Stomach (tissue), 8 donors: ENCODE measurements at regions not wholly inside any gene's neighbourhood (a gene's known extent, or its start where the extent isn't known, plus 50 kb on each side); places are given as distances from the start of the nearest gene placed in this dataset.

Source experiments
- DNase-seq, 2 donors: peaks; one replicate each; pipeline versions ENCODE4 v3.0.0 to v3.0.0-alpha.2; 2013 to 2019
- H3K27ac ChIP-seq, 5 donors: fragments of 200-600 bp in 4 of 5; sonication (generic) in 4 of 5; one replicate each; pipeline ENCODE4 v1.5.1; 2013 to 2019; ENCODE audit warnings: mild to moderate bottlenecking in 1 of 5, moderate library complexity in 1 of 5
- H3K27me3 ChIP-seq, 3 donors: fragments of 200-600 bp; sonication (generic); one replicate each; pipeline ENCODE4 v1.5.1; 2017 to 2019; ENCODE audit warnings: mixed run types in 1 of 3
- H3K36me3 ChIP-seq, 4 donors: fragments of 200-600 bp; sonication (generic); 1 replicate in 3 of 4; 2 replicates in 1 of 4; pipeline ENCODE4 v1.5.1; 2016 to 2019
- H3K4me1 ChIP-seq, 4 donors: fragments of 200-600 bp; sonication (generic); one replicate each; pipeline ENCODE4 v1.5.1; 2016 to 2019
- H3K4me3 ChIP-seq, 4 donors: fragments of 200-600 bp; sonication (generic) in 3 of 4; one replicate each; pipeline ENCODE4 v1.5.1; 2016 to 2019; ENCODE audit warnings: mild to moderate bottlenecking in 1 of 4
- H3K9me3 ChIP-seq, 4 donors: fragments of 200-600 bp; sonication (generic); one replicate each; pipeline ENCODE4 v1.5.1; 2016 to 2019
- CTCF ChIP-seq, 7 experiments: fragments of 450-650 bp in 4 of 7; fragments of 200-600 bp in 3 of 7; sonication (generic) in 3 of 7; IDR thresholded peaks; one replicate each; pipeline ENCODE4 v1.5.1; 2016 to 2019; ENCODE audit warnings: antibody characterized with exemption in 7 of 7, control low read depth in 2 of 7, mild to moderate bottlenecking in 1 of 7
- EP300 ChIP-seq: sonication (generic); formaldehyde crosslinking; IDR thresholded peaks from one replicate; pipeline ENCODE4 v1.6.1; 2017; ENCODE audit warnings: antibody characterized with exemption
- POLR2A ChIP-seq, 4 donors: fragments of 450-650 bp; IDR thresholded peaks; one replicate each; pipeline ENCODE4 v1.6.1; 2016; ENCODE audit warnings: antibody characterized with exemption in 4 of 4, control low read depth in 2 of 4, mild to moderate bottlenecking in 1 of 4, moderate library complexity in 1 of 4
- POLR2AphosphoS5 ChIP-seq, 3 donors: sonication (generic); formaldehyde crosslinking; IDR thresholded peaks; one replicate each; pipeline ENCODE4 v1.6.1; 2016; ENCODE audit warnings: antibody characterized with exemption in 3 of 3
- WGBS, 5 donors: extraction: QIAGEN DNeasy Blood & Tissue Kit in 3 of 5; methylation state at CpG; one replicate each; pipeline versions ENCODE4 v1.1.5 to v1.1.7; 2013 to 2018; 5-methylcytosine and 5-hydroxymethylcytosine counted together
- intact Hi-C: fragments of 100-400 bp; cut with DNase I; formaldehyde crosslinking; loops from one replicate; pipeline ENCODE4 v1.15.1; 2023; ENCODE audit warnings: low total_unique reads
- donor health status: healthy with polysubstance abuse.
- donor health status: Bipolar disorder and iron deficiency.
- donor health status: healthy.

GRCh38 chr9:88724331-88724730 lies 189.4 kb downstream of the NXNL2 start:
- H3K36me3 ChIP-seq = no peaks in the 10 kb centered on the region
- TF ChIP-seq EP300 (no peak), POLR2AphosphoS5 (IDR thresholded peaks at IDR 0.05) (no peak), CTCF (IDR thresholded peaks at IDR 0.05) (no peak), POLR2A (IDR thresholded peaks at IDR 0.05) (no peak)
- no peak overlapping the region for H3K4me3 ChIP-seq
- intact Hi-C loops = no loop called here
- H3K27ac ChIP-seq = no peak overlapping the region
- H3K4me1 ChIP-seq = no peaks in the 10 kb centered on the region
- H3K9me3 ChIP-seq = no peaks in the 10 kb centered on the region
- no peaks in the 10 kb centered on the region for H3K27me3 ChIP-seq
- 47 to 60% (median 50%) methylated on average over 5 of the region's 5 CpGs for WGBS, 5 donors
- DNase-seq = peak in 1 of 2 donors; percentile 39

GRCh38 chr9:88725300-88726019 lies 190.5 kb downstream of the NXNL2 start:
- H3K27ac ChIP-seq = no peak overlapping the region
- H3K27me3 ChIP-seq = no peaks in the 10 kb centered on the region
- intact Hi-C loops = no loop called here
- H3K36me3 ChIP-seq = no peaks in the 10 kb centered on the region
- DNase-seq = no peak
- H3K9me3 ChIP-seq = no peaks in the 10 kb centered on the region
- H3K4me1 ChIP-seq = no peaks in the 10 kb centered on the region
- WGBS, 5 donors = 83 to 96% (median 92%) methylated on average over 3 of the region's 3 CpGs
- H3K4me3 ChIP-seq = no peak overlapping the region
- no peak for TF ChIP-seq EP300
- TF ChIP-seq POLR2AphosphoS5 (IDR thresholded peaks at IDR 0.05) = no peak
- no peak for TF ChIP-seq POLR2A (IDR thresholded peaks at IDR 0.05)
- no peak for TF ChIP-seq CTCF (IDR thresholded peaks at IDR 0.05)

GRCh38 chr9:88726803-88727202 lies 191.8 kb downstream of the NXNL2 start:
- no peak for DNase-seq
- TF ChIP-seq CTCF (IDR thresholded peaks at IDR 0.05) (no peak), POLR2AphosphoS5 (IDR thresholded peaks at IDR 0.05) (no peak), EP300 (no peak), POLR2A (IDR thresholded peaks at IDR 0.05) (no peak)
- Histone ChIP-seq H3K27ac (no peak overlapping the region), H3K4me1 (no peaks in the 10 kb centered on the region), H3K27me3 (no peaks in the 10 kb centered on the region), H3K9me3 (no peaks in the 10 kb centered on the region), H3K36me3 (no peaks in the 10 kb centered on the region), H3K4me3 (no peak overlapping the region)
- intact Hi-C loops = no loop called here
- 72 to 90% (median 81%) methylated on average over 2 of the region's 2 CpGs for WGBS, 5 donors

- 50 to 86% (median 80%) methylated on average over 1 of the region's 1 CpG for WGBS, 5 donors
- Histone ChIP-seq H3K27ac (no peak overlapping the region), H3K27me3 (no peaks in the 10 kb centered on the region), H3K4me1 (no peaks in the 10 kb centered on the region), H3K9me3 (no peaks in the 10 kb centered on the region), H3K36me3 (no peaks in the 10 kb centered on the region), H3K4me3 (no peak overlapping the region)
- no peak for DNase-seq
- no peak for TF ChIP-seq POLR2A (IDR thresholded peaks at IDR 0.05)
- TF ChIP-seq POLR2AphosphoS5 (IDR thresholded peaks at IDR 0.05) = no peak
- TF ChIP-seq EP300 = no peak
- no peak for TF ChIP-seq CTCF (IDR thresholded peaks at IDR 0.05)
- intact Hi-C loops = no loop called here
Observed at GRCh38 chr9:88730780-88731179, 195.8 kb downstream of the NXNL2 start.
